ENCODE measurements at regions not wholly inside any gene's neighbourhood (a gene's known extent, or its start where the extent isn't known, plus 50 kb on each side); places are given as distances from the start of the nearest gene placed in this dataset.
A peak's percentile ranks its signal among the peaks of the same experiment; 100 is the strongest.

DNA sequence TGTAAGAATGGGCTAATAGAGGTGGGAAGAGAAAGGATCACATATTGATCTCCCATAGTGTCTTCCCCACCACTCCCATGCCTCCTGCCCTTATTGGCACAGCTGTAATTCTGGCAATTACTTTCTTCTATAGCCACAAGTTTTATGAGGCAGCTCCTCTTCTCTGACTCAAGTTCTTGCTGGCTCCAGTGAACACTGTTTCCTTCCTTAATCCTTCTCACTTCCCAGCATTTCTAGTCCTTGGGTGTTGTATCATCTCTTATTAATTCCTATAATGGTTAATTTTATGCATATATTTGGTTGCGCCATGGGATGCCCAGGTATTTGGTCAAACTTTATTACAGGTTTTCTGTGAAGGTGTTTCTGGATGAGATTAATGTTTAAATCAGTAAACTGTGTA lies 103.3 kb downstream of the MRPL39 start:
- Histone ChIP-seq H2AFZ (ENCODE audit: insufficient read depth, low read depth, low read length, poor library complexity, severe bottlenecking) (no peak overlapping the region), H3K27me3 (replicated peaks in 1 of 4; ENCODE audit: control extremely low read depth in 1 of 4, control insufficient read depth in 3 of 4, insufficient read depth in 4 of 4, low read length in 3 of 4) (no peaks in the 10 kb centered on the region), H3K36me3 (replicated peaks in 1 of 2; ENCODE audit: control extremely low read depth in 1 of 2, control insufficient read depth in 1 of 2, extremely low read depth in 1 of 2, insufficient read depth in 2 of 2, low read length in 1 of 2) (no peaks in the 10 kb centered on the region), H3K9me3 (ENCODE audit: control extremely low read depth in 1 of 3, control insufficient read depth in 2 of 3, insufficient read depth in 1 of 3, low read length in 2 of 3) (peaks cover 0 to 2% (median 2%) of the 10 kb centered on the region in 3 donors), H4K20me1 (ENCODE audit: control insufficient read depth, insufficient read depth, low read length, poor library complexity, severe bottlenecking) (no peaks in the 10 kb centered on the region), H3K9ac (ENCODE audit: low read length) (no peak overlapping the region), H3K79me2 (ENCODE audit: control insufficient read depth, insufficient read depth, low read length) (no peaks in the 10 kb centered on the region), H3K27ac (ENCODE audit: low read length in 2 of 2) (no peak overlapping the region), H3K4me2 (replicated peaks; ENCODE audit: low read depth, low read length, poor library complexity, severe bottlenecking) (no peak overlapping the region), H3K4me1 (ENCODE audit: control insufficient read depth in 2 of 2, insufficient read depth in 2 of 2, low read length in 2 of 2) (peaks cover 4 to 10% of the 10 kb centered on the region in 2 donors), H3K4me3 (ENCODE audit: control extremely low read depth in 1 of 5, extremely low read depth in 1 of 5, insufficient read depth in 1 of 5, low read depth in 2 of 5, low read length in 4 of 5) (no peak overlapping the region)
- H3K9me3 Mint-ChIP-seq (ENCODE audit: insufficient read depth): peaks cover 11% of the 10 kb centered on the region
- WGBS (ENCODE audit: insufficient coverage): no CpG with 5 or more reads among the region's 1 CpG
- H3K4me1 Mint-ChIP-seq: peaks cover 30% of the 10 kb centered on the region
- ChIA-PET POLR2A (no interaction called here), CTCF (no interaction called here)
- H3K27ac Mint-ChIP-seq: no peak overlapping the region
- intact Hi-C loops (cut with micrococcal nuclease): no loop called here
- H3K4me3 Mint-ChIP-seq: no peak overlapping the region
- TF ChIP-seq CTCF (IDR thresholded peaks at IDR 0.05) (no peak), EZH2 (IDR thresholded peaks at IDR 0.05; ENCODE audit: borderline replicate concordance, insufficient read depth, low read depth, low read length, poor library complexity, severe bottlenecking) (no peak)
- DNase-seq (no peak), ATAC-seq (ENCODE audit: low read depth) (no peak)
- H3K27me3 Mint-ChIP-seq: no peaks in the 10 kb centered on the region

GRCh38 chr21:25501996-25502665 lies 105.2 kb downstream of the MRPL39 start:
- ATAC-seq (ENCODE audit: low read depth) (peak; percentile 33), DNase-seq (peak; percentile 35)
- peaks cover 4 to 10% of the 10 kb centered on the region in 2 donors for H3K4me1 ChIP-seq (ENCODE audit: control insufficient read depth in 2 of 2, insufficient read depth in 2 of 2, low read length in 2 of 2)
- no peak overlapping the region for H3K4me3 Mint-ChIP-seq
- peaks cover 16% of the 10 kb centered on the region for H3K9me3 Mint-ChIP-seq (ENCODE audit: insufficient read depth)
- no peaks in the 10 kb centered on the region for H3K36me3 ChIP-seq (replicated peaks in 1 of 2; ENCODE audit: control extremely low read depth in 1 of 2, control insufficient read depth in 1 of 2, extremely low read depth in 1 of 2, insufficient read depth in 2 of 2, low read length in 1 of 2)
- no peaks in the 10 kb centered on the region for H3K79me2 ChIP-seq (ENCODE audit: control insufficient read depth, insufficient read depth, low read length)
- H3K27ac ChIP-seq (ENCODE audit: low read length in 2 of 2): peak overlapping the region in 1 of 2 donors; percentile 20
- 0% methylated on average over 1 of the region's 1 CpG for WGBS (ENCODE audit: insufficient coverage)
- no peak overlapping the region for H3K9ac ChIP-seq (ENCODE audit: low read length)
- TF ChIP-seq CTCF (IDR thresholded peaks at IDR 0.05) (no peak), EZH2 (IDR thresholded peaks at IDR 0.05; ENCODE audit: borderline replicate concordance, insufficient read depth, low read depth, low read length, poor library complexity, severe bottlenecking) (no peak)
- intact Hi-C loops (cut with micrococcal nuclease): no loop called here
- H3K27ac Mint-ChIP-seq: peak overlapping the region; percentile 17
- H3K4me3 ChIP-seq (ENCODE audit: control extremely low read depth in 1 of 5, extremely low read depth in 1 of 5, insufficient read depth in 1 of 5, low read depth in 2 of 5, low read length in 4 of 5): no peak overlapping the region
- POLR2A ChIA-PET: no interaction called here
- H3K4me1 Mint-ChIP-seq: peaks cover 24% of the 10 kb centered on the region
- H3K9me3 ChIP-seq (ENCODE audit: control extremely low read depth in 1 of 3, control insufficient read depth in 2 of 3, insufficient read depth in 1 of 3, low read length in 2 of 3): peaks cover 0 to 3% (median 2%) of the 10 kb centered on the region in 3 donors
- no peak overlapping the region for H2AFZ ChIP-seq (ENCODE audit: insufficient read depth, low read depth, low read length, poor library complexity, severe bottlenecking)
- no peaks in the 10 kb centered on the region for H3K27me3 ChIP-seq (replicated peaks in 1 of 4; ENCODE audit: control extremely low read depth in 1 of 4, control insufficient read depth in 3 of 4, insufficient read depth in 4 of 4, low read length in 3 of 4)
- H4K20me1 ChIP-seq (ENCODE audit: control insufficient read depth, insufficient read depth, low read length, poor library complexity, severe bottlenecking): no peaks in the 10 kb centered on the region
- CTCF ChIA-PET: no interaction called here
- H3K4me2 ChIP-seq (replicated peaks; ENCODE audit: low read depth, low read length, poor library complexity, severe bottlenecking): no peak overlapping the region
- H3K27me3 Mint-ChIP-seq: no peaks in the 10 kb centered on the region

Measured in B cell (primary cell).